SW 1271 (cell line): ENCODE measurements at regions not wholly inside any gene's neighbourhood (a gene's known extent, or its start where the extent isn't known, plus 50 kb on each side); places are given as distances from the start of the nearest gene placed in this dataset.
"Not testable (repeated sequence)": the region's sequence is repeated elsewhere in the genome, so short reads cannot be mapped to it uniquely, and the experiment has no call there.

Source experiments
- DNase-seq, 2 experiments: peaks; one replicate each; lab custom pipeline; 2025; lab: John Stamatoyannopoulos, UW

GRCh38 chr6:140540743-140541142 lies 1166.3 kb upstream of the CITED2 start:
- DNase-seq: no peak

GRCh38 chr6:140538926-140539325 lies 1164.5 kb upstream of the CITED2 start:
- peak in 1 of 2 experiments; percentile 32 for DNase-seq

GRCh38 chr6:140537834-140538705 lies 1163.6 kb upstream of the CITED2 start:
- DNase-seq: peak; percentile 57 to 88

DNA sequence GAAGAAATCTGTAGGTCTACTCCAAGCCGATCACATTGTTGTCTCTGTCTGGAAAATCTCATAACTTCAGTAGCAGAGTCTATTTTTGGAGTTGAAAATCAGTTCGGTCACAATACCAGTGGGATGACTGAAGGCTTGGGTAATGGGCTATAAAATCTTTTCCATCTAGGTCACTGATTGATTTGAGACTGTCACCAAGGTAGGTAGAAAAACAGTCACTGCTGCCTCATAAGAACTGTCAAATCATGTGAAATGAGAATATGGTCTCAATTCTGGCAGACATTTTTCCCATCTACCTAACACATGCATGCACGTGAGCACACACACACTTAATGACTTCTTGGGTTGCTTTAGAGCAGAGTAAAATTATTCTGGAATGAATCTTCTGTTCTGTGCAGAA lies 1162.8 kb upstream of the CITED2 start:
- DNase-seq: peak in 1 of 2 experiments; percentile 30

DNA sequence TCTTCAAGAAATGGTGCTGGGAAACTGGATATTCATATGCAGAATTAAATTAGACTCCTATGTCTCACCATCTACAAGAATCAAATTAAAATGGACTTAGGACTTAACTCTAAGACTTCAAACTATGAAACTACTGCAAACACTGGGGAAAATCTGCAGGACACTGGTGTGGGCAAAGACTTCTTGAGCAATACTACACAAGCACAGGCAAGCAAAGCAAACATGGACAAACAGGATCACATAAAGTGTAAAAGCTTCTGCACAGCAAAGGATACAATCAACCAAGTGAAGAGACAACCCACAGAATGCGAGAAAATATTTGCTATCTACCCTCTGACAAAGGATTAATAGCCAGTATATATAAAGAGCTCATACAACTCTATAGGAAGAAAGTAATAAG lies 1161.1 kb upstream of the CITED2 start:
- no peak for DNase-seq

- DNase-seq: no peak
These were observed 1159.1 kb upstream of the CITED2 start for GRCh38 chr6:140533526-140533925.

DNA sequence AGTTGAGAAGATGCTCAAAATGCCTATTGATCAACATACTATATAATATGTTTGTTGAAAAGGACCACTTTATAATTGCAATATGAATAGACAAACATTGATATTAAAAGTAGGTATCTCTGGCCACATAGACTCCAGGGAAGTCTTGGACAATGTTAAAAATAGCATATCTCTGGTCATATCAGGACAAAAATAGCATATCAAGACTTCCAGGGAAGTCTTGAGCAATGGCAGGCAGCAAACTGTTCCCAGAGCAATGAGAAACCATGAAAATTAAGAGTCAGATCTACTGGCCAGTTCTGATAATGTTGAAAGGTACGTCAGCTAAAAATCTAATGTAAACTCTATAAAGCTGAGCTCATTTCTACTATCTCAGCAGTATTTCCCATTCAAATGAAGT lies 1130.3 kb upstream of the CITED2 start:
- DNase-seq: no peak

- DNase-seq: no peak
These were observed 1126.4 kb upstream of the CITED2 start for GRCh38 chr6:140500849-140501248.

DNA sequence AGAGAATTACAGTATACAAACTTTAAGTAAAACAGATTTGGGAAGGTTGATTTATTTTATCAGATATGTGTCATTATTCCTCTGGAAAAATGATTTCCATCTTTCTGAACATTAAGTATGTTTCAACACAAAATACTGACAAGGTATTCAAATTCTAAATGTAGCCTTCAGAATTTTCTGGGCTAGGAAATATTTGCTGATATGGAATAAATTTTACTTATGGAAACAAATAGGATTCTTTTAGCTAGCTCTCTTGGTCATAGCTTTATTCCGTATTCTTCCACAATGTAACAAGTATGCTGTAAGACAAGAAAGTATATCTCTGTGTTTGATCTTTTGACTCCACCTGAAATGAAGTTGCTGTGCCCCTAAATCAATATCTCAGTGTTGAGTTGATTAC lies 1125.2 kb upstream of the CITED2 start:
- no peak for DNase-seq

GRCh38 chr6:140494321-140495108 lies 1120.1 kb upstream of the CITED2 start:
- DNase-seq: no peak

DNA sequence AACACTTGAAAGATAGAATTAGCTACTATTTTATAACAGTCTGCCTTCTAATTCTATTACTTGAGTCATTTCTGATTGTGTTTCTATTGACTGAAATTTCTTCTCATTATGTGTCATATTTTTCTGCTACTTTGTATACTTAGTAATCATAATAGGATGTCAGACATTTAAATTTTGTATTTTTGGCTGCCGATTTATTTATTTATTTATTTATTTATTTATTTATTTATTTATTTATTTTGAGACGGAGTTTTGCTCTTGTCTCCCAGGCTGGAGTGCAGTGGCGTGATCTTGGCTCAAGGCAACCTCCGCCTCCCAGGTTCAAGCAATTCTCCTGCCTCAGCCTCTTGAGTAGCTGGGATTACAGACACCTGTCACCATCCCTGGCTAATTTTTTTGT lies 1119.0 kb upstream of the CITED2 start:
- not testable (repeated sequence) for DNase-seq

GRCh38 chr6:140490081-140490480 lies 1115.6 kb upstream of the CITED2 start:
- DNase-seq: peak in 1 of 2 experiments; percentile 7

DNA sequence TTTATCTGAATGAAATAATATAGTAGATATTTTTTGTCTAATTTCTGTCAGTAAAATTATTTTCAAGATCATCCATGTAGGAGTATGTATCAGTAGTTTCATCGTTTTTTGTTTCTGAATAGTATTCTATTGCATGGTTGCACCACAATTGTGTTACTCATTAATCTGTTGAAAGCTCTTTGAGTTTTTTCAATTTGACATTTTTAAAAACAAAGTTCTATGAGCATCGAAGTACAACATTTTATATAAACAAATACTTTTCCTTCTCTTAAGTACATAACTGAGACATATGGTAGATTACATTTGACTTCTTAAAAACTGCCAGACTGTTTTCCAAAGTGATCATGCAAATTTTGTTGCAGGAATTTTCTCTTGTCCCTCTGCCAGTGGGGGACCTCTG lies 1113.1 kb upstream of the CITED2 start:
- no peak for DNase-seq

DNA sequence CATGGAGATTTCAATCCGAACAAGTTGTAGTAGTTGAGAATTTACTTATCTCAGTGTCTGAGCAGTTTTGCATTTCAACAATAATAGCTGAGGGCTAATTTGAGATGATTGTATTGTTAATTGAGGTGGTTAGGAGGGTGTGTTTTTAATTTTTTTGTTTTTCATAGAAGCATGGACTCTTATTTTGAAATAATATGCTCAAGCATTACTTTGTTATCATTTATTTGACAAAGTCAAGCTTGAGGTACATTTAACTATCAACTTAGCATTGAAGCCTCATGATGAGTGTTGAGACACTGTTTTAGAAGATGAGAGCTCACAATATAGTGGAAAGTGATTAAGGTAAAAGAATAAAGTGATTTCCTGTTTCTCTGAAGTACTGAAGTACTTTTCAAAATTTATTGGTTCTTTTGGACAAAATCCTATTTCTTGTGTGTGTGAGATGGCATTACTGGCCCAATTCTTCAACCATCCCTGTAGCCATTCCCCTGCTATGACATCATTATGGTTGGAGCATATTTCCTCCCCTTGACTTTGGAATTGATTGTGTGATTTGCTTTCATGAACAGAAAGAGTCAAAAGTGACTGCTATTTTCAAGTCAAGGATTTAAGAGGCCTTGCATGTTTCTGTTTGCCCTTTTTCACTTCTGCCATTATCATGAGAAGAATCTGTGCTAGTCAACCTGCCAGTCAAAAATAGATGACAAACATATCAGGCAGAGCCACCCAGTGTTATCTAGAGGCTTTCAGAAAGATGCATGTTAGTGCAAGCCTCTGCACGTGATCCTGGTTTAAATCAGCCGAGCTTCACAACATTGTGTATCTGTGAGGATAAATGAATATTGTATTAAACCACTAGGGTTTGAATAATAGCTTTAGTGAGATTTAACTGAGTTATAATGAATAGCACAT lies 1112.3 kb upstream of the CITED2 start:
- no peak for DNase-seq

GRCh38 chr6:140485740-140486449 lies 1111.4 kb upstream of the CITED2 start:
- DNase-seq: peak; percentile 51 to 55

DNA sequence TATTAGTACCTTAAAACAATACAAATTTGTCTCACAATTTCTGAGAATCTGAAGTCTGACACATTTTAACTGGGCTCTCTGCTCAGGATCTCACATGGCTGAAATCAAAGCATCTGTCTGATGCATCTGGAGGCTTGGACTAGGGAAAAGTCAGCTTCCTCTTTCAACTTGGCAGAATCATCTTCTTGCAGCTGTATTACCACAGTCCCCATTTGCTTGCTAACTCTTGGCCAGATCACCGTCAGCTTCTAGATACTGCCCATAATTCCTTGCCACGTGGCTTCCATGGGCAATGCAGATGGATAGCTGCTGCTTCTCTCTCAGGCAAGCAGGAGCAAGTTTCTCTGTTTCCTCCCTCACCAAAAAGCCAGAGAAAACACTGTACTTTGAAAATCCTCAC lies 1106.4 kb upstream of the CITED2 start:
- DNase-seq: no peak

- DNase-seq: no peak
These were observed 1104.2 kb upstream of the CITED2 start for GRCh38 chr6:140478631-140479030.

GRCh38 chr6:140475086-140475485 lies 1100.6 kb upstream of the CITED2 start:
- no peak for DNase-seq

GRCh38 chr6:140464720-140465119 lies 1090.3 kb upstream of the CITED2 start:
- DNase-seq: no peak

DNA sequence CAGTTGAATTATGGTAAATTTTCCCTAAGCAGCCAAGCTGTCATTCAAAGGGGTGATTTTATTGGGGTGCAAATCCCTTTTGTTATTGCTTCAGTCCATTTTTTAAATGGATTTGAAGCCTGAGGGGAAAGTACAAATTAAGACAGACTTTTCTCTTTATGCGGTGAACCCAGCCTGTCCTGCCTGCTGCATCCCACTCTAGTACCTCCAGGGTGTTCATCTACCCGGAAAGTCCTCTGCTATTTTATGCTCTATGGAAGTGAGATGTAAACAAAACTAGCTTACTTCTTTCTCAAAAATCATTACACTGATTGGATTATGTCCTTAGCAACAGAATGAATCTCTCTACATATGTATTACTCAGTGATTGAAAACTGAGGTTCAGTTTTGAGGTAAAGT lies 1088.9 kb upstream of the CITED2 start:
- peak in 1 of 2 experiments; percentile 36 for DNase-seq
